H1 (cell line): ENCODE measurements at regions not wholly inside any gene's neighbourhood (a gene's known extent, or its start where the extent isn't known, plus 50 kb on each side); places are given as distances from the start of the nearest gene placed in this dataset.

Experiments used
- CHD2 ChIP-seq: IDR thresholded peaks from 2 replicates; pipeline ENCODE4 v1.6.1; 2012; ENCODE audit warnings: low read length, improper control_type of control experiment
- GTF2F1 ChIP-seq: IDR thresholded peaks from 2 replicates; pipeline ENCODE4 v1.6.1; 2012; ENCODE audit warnings: low read depth, low read length, improper control_type of control experiment, borderline replicate concordance
- POLR2AphosphoS5 ChIP-seq: IDR thresholded peaks from 2 replicates; pipeline ENCODE4 v1.6.1; 2011; ENCODE audit warnings: low read depth, low read length
- POU5F1 ChIP-seq: IDR thresholded peaks from 2 replicates; pipeline ENCODE4 v1.6.1; 2011; ENCODE audit warnings: low read depth, mild to moderate bottlenecking, low read length, moderate library complexity
- RBBP5 ChIP-seq: IDR thresholded peaks from 2 replicates; pipeline ENCODE4 v1.7.1; 2012; ENCODE audit warnings: low read depth, mild to moderate bottlenecking, inconsistent platforms, low read length, moderate library complexity, borderline replicate concordance
- SAP30 ChIP-seq: fragments of 300-600 bp; sonication (generic); IDR thresholded peaks from 2 replicates; pipeline ENCODE4 v1.7.1; 2012; ENCODE audit warnings: low read length, moderate library complexity, mild to moderate bottlenecking, inconsistent platforms; ENCODE audit not compliant: insufficient read depth, insufficient replicate concordance
- SIRT6 ChIP-seq: IDR thresholded peaks from one replicate; pipeline ENCODE4 v1.7.1; 2012; ENCODE audit warnings: low read length, inconsistent platforms
- SP4 ChIP-seq: IDR thresholded peaks from 2 replicates; pipeline ENCODE4 v1.6.1; 2012; ENCODE audit warnings: low read length, inconsistent platforms
- TF ChIP-seq, protein P1 (sequence below): fragments of 300-600 bp; sonication (generic); IDR thresholded peaks from 2 replicates; pipeline ENCODE4 v1.7.1; 2012; ENCODE audit warnings: low read length, moderate library complexity, mild to moderate bottlenecking, inconsistent platforms; ENCODE audit not compliant: insufficient replicate concordance
- TF ChIP-seq, protein P2 (sequence below): IDR thresholded peaks from 2 replicates; pipeline ENCODE4 v1.6.1; 2011; ENCODE audit warnings: low read length, improper control_type of control experiment

DNA sequence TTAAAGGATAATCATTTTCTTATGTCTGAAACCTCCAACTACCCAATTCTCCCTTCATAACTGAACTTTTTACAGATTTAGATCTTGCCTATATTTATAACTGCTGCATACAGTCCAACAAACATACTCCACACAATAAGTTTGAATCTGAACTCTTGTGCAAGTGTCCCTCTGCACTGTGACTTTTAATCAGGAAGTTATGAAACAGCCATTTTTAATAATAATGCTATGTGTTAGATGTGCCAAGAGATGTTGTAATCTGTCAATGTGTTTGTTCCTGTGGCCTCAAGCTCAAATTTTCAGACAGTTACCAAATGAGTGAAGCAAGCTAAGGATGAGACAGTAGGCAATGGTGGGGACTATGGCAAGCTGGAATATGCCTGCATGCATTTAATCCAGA is 57.6 kb upstream of the MTAP start (continued):
- TF ChIP-seq, protein P1, sequence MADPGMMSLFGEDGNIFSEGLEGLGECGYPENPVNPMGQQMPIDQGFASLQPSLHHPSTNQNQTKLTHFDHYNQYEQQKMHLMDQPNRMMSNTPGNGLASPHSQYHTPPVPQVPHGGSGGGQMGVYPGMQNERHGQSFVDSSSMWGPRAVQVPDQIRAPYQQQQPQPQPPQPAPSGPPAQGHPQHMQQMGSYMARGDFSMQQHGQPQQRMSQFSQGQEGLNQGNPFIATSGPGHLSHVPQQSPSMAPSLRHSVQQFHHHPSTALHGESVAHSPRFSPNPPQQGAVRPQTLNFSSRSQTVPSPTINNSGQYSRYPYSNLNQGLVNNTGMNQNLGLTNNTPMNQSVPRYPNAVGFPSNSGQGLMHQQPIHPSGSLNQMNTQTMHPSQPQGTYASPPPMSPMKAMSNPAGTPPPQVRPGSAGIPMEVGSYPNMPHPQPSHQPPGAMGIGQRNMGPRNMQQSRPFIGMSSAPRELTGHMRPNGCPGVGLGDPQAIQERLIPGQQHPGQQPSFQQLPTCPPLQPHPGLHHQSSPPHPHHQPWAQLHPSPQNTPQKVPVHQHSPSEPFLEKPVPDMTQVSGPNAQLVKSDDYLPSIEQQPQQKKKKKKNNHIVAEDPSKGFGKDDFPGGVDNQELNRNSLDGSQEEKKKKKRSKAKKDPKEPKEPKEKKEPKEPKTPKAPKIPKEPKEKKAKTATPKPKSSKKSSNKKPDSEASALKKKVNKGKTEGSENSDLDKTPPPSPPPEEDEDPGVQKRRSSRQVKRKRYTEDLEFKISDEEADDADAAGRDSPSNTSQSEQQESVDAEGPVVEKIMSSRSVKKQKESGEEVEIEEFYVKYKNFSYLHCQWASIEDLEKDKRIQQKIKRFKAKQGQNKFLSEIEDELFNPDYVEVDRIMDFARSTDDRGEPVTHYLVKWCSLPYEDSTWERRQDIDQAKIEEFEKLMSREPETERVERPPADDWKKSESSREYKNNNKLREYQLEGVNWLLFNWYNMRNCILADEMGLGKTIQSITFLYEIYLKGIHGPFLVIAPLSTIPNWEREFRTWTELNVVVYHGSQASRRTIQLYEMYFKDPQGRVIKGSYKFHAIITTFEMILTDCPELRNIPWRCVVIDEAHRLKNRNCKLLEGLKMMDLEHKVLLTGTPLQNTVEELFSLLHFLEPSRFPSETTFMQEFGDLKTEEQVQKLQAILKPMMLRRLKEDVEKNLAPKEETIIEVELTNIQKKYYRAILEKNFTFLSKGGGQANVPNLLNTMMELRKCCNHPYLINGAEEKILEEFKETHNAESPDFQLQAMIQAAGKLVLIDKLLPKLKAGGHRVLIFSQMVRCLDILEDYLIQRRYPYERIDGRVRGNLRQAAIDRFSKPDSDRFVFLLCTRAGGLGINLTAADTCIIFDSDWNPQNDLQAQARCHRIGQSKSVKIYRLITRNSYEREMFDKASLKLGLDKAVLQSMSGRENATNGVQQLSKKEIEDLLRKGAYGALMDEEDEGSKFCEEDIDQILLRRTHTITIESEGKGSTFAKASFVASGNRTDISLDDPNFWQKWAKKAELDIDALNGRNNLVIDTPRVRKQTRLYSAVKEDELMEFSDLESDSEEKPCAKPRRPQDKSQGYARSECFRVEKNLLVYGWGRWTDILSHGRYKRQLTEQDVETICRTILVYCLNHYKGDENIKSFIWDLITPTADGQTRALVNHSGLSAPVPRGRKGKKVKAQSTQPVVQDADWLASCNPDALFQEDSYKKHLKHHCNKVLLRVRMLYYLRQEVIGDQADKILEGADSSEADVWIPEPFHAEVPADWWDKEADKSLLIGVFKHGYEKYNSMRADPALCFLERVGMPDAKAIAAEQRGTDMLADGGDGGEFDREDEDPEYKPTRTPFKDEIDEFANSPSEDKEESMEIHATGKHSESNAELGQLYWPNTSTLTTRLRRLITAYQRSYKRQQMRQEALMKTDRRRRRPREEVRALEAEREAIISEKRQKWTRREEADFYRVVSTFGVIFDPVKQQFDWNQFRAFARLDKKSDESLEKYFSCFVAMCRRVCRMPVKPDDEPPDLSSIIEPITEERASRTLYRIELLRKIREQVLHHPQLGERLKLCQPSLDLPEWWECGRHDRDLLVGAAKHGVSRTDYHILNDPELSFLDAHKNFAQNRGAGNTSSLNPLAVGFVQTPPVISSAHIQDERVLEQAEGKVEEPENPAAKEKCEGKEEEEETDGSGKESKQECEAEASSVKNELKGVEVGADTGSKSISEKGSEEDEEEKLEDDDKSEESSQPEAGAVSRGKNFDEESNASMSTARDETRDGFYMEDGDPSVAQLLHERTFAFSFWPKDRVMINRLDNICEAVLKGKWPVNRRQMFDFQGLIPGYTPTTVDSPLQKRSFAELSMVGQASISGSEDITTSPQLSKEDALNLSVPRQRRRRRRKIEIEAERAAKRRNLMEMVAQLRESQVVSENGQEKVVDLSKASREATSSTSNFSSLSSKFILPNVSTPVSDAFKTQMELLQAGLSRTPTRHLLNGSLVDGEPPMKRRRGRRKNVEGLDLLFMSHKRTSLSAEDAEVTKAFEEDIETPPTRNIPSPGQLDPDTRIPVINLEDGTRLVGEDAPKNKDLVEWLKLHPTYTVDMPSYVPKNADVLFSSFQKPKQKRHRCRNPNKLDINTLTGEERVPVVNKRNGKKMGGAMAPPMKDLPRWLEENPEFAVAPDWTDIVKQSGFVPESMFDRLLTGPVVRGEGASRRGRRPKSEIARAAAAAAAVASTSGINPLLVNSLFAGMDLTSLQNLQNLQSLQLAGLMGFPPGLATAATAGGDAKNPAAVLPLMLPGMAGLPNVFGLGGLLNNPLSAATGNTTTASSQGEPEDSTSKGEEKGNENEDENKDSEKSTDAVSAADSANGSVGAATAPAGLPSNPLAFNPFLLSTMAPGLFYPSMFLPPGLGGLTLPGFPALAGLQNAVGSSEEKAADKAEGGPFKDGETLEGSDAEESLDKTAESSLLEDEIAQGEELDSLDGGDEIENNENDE = no peak
- TF ChIP-seq CHD2 (no peak), GTF2F1 (no peak), SP4 (no peak), SIRT6 (no peak), POU5F1 (no peak), SAP30 (no peak), POLR2AphosphoS5 (no peak), RBBP5 (no peak)
- TF ChIP-seq, protein P2, sequence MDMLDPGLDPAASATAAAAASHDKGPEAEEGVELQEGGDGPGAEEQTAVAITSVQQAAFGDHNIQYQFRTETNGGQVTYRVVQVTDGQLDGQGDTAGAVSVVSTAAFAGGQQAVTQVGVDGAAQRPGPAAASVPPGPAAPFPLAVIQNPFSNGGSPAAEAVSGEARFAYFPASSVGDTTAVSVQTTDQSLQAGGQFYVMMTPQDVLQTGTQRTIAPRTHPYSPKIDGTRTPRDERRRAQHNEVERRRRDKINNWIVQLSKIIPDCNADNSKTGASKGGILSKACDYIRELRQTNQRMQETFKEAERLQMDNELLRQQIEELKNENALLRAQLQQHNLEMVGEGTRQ = no peak
